ENCODE measurements at regions not wholly inside any gene's neighbourhood (a gene's known extent, or its start where the extent isn't known, plus 50 kb on each side); places are given as distances from the start of the nearest gene placed in this dataset.
"Not testable (repeated sequence)": the region's sequence is repeated elsewhere in the genome, so short reads cannot be mapped to it uniquely, and the experiment has no call there.

DNA sequence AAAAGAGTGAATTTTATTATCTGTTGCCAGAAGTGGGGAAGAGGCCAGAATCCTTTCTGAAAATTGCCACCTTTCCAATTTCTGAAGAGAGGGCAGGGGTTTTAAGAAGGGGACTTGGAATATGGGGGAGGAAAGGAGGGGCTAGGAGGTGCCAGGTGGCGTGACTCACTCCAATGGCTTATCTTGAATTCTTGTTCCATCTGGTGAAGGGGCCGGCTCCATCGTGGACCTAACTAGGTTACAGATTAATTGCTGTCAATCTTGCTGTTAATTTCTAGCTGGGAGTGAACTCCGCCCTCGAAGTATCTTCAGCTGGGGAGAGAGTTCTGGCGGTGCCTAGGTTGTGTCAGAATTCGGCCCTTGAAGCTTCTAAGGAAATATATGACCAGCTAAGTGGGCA lies 138.7 kb downstream of the YTHDC2 start:
- no peak for DNase-seq

- no peak for DNase-seq
Observed at GRCh38 chr5:113654828-113655227, 141.3 kb downstream of the YTHDC2 start.

DNA sequence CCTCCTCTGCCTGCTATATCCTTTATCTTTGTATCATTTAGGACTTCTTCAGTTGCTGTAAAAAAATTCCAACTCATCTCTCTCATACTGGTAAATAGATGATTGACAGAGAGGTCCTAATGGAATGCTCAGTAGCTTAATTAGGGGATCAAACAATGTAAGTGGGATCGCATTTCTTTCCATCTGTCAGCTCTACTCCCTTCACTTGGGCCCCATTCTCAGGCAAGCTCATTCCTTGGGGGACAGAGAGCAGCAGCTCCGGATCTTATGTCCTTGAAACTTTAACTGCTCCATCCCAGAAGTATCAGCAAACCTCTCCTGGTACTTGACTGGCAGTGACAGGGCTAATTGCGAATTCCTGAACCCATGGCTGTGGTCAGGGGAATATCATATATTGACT lies 146.7 kb downstream of the YTHDC2 start:
- DNase-seq, result no peak

DNA sequence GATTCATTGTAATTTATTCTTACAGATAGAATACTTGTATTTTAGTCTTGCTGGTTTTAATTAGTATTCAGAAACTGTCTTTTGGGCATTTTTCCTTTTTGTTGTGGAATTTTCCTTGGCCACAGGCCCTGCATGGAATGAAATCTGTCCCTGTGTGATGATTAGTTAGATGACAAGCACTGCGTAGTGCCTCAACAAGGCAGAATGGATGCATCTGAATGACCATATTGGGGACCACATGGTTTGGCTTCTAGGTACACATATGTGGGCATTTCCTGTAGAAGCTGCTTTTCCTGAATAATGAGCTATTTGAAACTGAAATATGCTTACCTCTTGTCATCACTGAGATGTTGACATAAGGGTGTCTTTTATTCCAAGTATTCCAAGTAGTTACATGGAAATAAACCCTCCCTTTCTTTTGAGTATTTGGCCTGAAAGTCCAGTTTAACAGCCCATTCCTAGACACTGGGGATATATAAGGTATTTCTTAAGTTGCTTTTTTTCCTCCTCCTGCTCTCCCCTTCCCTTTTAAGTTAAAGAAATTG lies 147.3 kb downstream of the YTHDC2 start:
- DNase-seq, result no peak

- peak in 1 of 2 donors; percentile 17 for DNase-seq
Observed at GRCh38 chr5:113663879-113664541, 150.5 kb downstream of the YTHDC2 start.

DNA sequence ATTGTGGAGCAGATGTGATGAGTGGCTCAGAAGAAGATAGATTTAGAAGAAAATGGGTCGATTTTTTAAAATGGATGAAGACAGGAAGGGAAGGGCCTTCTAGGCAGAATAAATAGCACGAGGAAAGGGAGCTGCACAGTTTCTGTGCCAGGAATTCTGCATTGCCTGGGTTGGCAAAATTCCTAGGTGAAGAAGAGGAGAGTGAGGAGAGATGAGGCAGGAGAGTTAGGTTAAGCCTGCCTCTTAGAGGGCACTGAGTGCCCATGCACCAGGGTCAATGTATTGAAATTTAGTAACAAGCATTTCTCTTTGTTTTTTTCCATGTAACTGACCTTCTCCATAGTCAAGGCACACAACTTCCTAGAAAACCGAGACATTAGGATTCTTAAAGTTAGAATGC lies 159.5 kb downstream of the YTHDC2 start:
- DNase-seq, result no peak

GRCh38 chr5:113675166-113675565 lies 161.7 kb downstream of the YTHDC2 start:
- DNase-seq, result no peak

GRCh38 chr5:113678202-113678601 lies 164.7 kb downstream of the YTHDC2 start:
- DNase-seq, result no peak

GRCh38 chr5:113678924-113679575 lies 165.6 kb downstream of the YTHDC2 start:
- DNase-seq, result peak in 1 of 2 donors; percentile 17

- DNase-seq, result no peak
Observed at GRCh38 chr5:113680534-113680933, 167.0 kb downstream of the YTHDC2 start.

DNA sequence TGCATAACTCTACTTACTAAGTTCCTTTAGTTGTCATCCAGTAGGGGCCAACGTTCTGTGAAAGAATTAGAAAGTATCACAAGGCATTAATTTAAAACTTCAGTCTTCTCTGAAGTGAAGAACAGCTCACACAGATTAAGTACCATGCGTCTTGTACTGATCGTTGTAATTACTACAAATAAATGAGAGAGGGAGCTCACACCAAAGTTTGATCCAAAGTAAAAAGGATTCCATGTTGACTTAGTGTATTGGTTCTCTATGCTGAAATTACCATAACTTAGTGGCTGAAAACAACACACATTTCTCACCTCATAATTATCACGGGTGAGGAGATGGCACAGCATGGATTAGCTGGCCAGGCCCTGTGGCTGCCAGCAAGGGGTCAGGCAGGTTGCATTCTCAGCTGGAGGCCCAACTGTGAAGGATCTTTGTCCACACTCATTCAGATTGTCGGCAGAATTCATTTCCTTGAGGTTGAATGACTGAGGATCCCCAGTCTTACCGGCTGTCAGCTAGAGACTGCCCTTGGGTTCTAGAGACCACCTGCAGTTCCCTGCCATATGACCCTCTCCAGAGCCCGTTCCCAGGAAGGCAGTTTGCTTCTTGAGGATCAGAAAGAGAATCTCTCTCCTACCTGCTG lies 169.1 kb downstream of the YTHDC2 start:
- no peak for DNase-seq

GRCh38 chr5:113683211-113683610 lies 169.7 kb downstream of the YTHDC2 start:
- no peak for DNase-seq

GRCh38 chr5:113686599-113686998 lies 173.1 kb downstream of the YTHDC2 start:
- no peak for DNase-seq

- no peak for DNase-seq
Observed at GRCh38 chr5:113689647-113690046, 176.2 kb downstream of the YTHDC2 start.

DNA sequence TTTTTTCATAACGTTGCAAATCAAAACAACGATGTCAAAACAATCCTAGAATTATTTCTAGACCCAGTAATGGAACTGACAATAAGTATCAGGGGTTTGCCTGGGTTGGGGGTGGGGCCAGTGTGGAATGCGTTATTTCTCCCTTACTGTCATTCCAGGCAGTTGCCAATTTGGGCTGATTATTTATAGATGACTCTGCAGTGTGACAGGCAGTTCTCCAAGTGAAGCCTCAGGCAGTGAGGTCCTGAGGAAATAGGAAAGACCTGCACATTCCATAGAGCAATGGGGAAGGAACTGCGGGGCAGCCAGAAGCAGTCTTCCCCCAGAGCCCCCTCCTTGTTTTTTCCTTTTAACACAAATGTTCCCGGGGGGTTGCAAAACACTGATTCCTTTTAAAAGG lies 179.0 kb downstream of the YTHDC2 start:
- no peak for DNase-seq

GRCh38 chr5:113692891-113693457 lies 179.5 kb downstream of the YTHDC2 start:
- no peak for DNase-seq

GRCh38 chr5:113693701-113694100 lies 180.2 kb downstream of the YTHDC2 start:
- no peak for DNase-seq

- no peak for DNase-seq
Observed at GRCh38 chr5:113694576-113694975, 181.1 kb downstream of the YTHDC2 start.

DNA sequence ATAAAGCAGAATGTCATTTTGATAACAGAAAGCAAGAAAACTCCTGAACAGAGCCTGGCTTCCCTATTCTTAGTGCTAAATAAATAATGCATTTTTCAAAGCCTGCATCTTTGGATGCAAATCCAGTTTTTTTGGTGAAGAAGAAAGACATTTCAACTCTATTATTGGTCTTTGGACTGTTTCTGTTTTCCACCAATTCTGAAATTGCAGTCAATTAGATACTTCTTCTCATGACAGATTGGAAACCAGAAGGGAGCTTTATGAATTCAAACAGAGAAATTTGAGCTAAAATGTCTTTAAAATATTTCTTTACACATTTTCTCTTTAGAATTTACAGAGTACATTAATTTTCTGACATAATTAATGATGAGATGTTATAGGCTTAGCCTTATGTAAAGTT lies 189.8 kb downstream of the YTHDC2 start:
- DNase-seq, result no peak

- no peak for DNase-seq
Observed at GRCh38 chr5:113705657-113706056, 192.2 kb downstream of the YTHDC2 start.

GRCh38 chr5:113713051-113713450 lies 199.6 kb downstream of the YTHDC2 start:
- DNase-seq, result no peak

- not testable (repeated sequence) for DNase-seq
Observed at GRCh38 chr5:113715921-113716320, 202.4 kb downstream of the YTHDC2 start.

- DNase-seq, result no peak
Observed at GRCh38 chr5:113719549-113719948, 206.1 kb downstream of the YTHDC2 start.

- no peak for DNase-seq
Observed at GRCh38 chr5:113721171-113721570, 207.7 kb downstream of the YTHDC2 start.

Measured in CD4-positive, alpha-beta T cell treated with Interleukin-1 beta for 1 hour (primary cell).